H9 (cell line): ENCODE measurements at regions not wholly inside any gene's neighbourhood (a gene's known extent, or its start where the extent isn't known, plus 50 kb on each side); places are given as distances from the start of the nearest gene placed in this dataset.

Experiments used
- DNase-seq: peaks from one replicate; pipeline ENCODE4 v3.0.0-alpha.2; 2017
- H2AFZ ChIP-seq: one replicate; pipeline ENCODE4 v1.6.1; 2013; ENCODE audit warnings: mild to moderate bottlenecking, low read length, control low read depth, moderate library complexity
- H2AK5ac ChIP-seq: 2 replicates; pipeline ENCODE4 v1.6.1; 2013; ENCODE audit warnings: low read length, control low read depth, mixed read lengths; ENCODE audit not compliant: insufficient read length
- H2BK120ac ChIP-seq: one replicate; pipeline ENCODE4 v1.6.1; 2013; ENCODE audit warnings: low read depth, mild to moderate bottlenecking, low read length, control low read depth, inconsistent platforms; ENCODE audit not compliant: poor library complexity, severe bottlenecking
- H2BK12ac ChIP-seq: 2 replicates; pipeline ENCODE4 v1.6.1; 2013; ENCODE audit warnings: low read length, control low read depth, mixed read lengths, low read depth; ENCODE audit not compliant: insufficient read length
- H2BK15ac ChIP-seq: 2 replicates; pipeline ENCODE4 v1.6.1; 2013; ENCODE audit warnings: low read depth, low read length, control low read depth
- H2BK20ac ChIP-seq: one replicate; pipeline ENCODE4 v1.6.1; 2013; ENCODE audit warnings: low read depth, mild to moderate bottlenecking, low read length, control low read depth, inconsistent platforms; ENCODE audit not compliant: poor library complexity, severe bottlenecking
- H2BK5ac ChIP-seq: 2 replicates; pipeline ENCODE4 v1.6.1; 2013; ENCODE audit warnings: low read length, control low read depth, mixed read lengths; ENCODE audit not compliant: insufficient read length
- H3K14ac ChIP-seq: 2 replicates; pipeline ENCODE4 v1.6.1; 2013; ENCODE audit warnings: low read length, control low read depth; ENCODE audit not compliant: insufficient read depth
- H3K18ac ChIP-seq: 2 replicates; pipeline ENCODE4 v1.6.1; 2013; ENCODE audit warnings: low read depth, mild to moderate bottlenecking, mixed read lengths, low read length, control low read depth; ENCODE audit not compliant: insufficient read length
- H3K23ac ChIP-seq: 2 replicates; pipeline ENCODE4 v1.6.1; 2013; ENCODE audit warnings: low read length, control low read depth, mixed read lengths, low read depth; ENCODE audit not compliant: insufficient read length
- H3K23me2 ChIP-seq: 2 replicates; pipeline ENCODE4 v1.6.1; 2013; ENCODE audit warnings: low read depth, mild to moderate bottlenecking, mixed read lengths, low read length, control low read depth; ENCODE audit not compliant: insufficient read length, poor library complexity, severe bottlenecking
- H3K27ac ChIP-seq: 2 replicates; pipeline ENCODE4 v1.5.1; 2013; ENCODE audit warnings: low read length, control low read depth, mixed read lengths, low read depth; ENCODE audit not compliant: insufficient read length
- H3K27me3 ChIP-seq: 2 replicates; pipeline ENCODE4 v1.6.1; 2013; ENCODE audit warnings: low read length, control low read depth, inconsistent platforms; ENCODE audit not compliant: insufficient read depth
- H3K4ac ChIP-seq: 2 replicates; pipeline ENCODE4 v1.6.1; 2013; ENCODE audit warnings: low read depth, mild to moderate bottlenecking, control low read depth, inconsistent platforms, low read length, moderate library complexity
- H3K4me1 ChIP-seq: 2 replicates; pipeline ENCODE4 v1.6.1; 2013; ENCODE audit warnings: low read length, control low read depth, inconsistent platforms; ENCODE audit not compliant: insufficient read depth
- H3K4me2 ChIP-seq: 2 replicates; pipeline ENCODE4 v1.6.1; 2013; ENCODE audit warnings: low read length, control low read depth, mixed read lengths; ENCODE audit not compliant: insufficient read length, insufficient read depth
- H3K56ac ChIP-seq: 2 replicates; pipeline ENCODE4 v1.6.1; 2013; ENCODE audit warnings: low read depth, mild to moderate bottlenecking, mixed read lengths, low read length, control low read depth; ENCODE audit not compliant: insufficient read length
- H3K79me1 ChIP-seq: 2 replicates; pipeline ENCODE4 v1.6.1; 2013; ENCODE audit warnings: low read depth, mild to moderate bottlenecking, moderate library complexity, low read length, control low read depth, inconsistent platforms; ENCODE audit not compliant: insufficient read depth, poor library complexity, severe bottlenecking
- H3K79me2 ChIP-seq: 2 replicates; pipeline ENCODE4 v1.6.1; 2013; ENCODE audit warnings: low read length, control low read depth, inconsistent platforms; ENCODE audit not compliant: insufficient read depth
- H3K9ac ChIP-seq: 2 replicates; pipeline ENCODE4 v1.6.1; 2013; ENCODE audit warnings: low read length, control low read depth, mixed read lengths; ENCODE audit not compliant: insufficient read length; ENCODE audit errors: extremely low read depth
- H3K9me3 ChIP-seq: one replicate; pipeline ENCODE4 v1.6.1; 2013; ENCODE audit warnings: low read depth, low read length, inconsistent platforms; ENCODE audit not compliant: control insufficient read depth
- H3T11ph ChIP-seq: one replicate; pipeline ENCODE4 v1.6.1; 2013; ENCODE audit warnings: mild to moderate bottlenecking, low read length, control low read depth, inconsistent platforms
- H4K20me1 ChIP-seq: one replicate; pipeline ENCODE4 v1.6.1; 2013; ENCODE audit not compliant: control insufficient read depth, insufficient read length, insufficient read depth
- H4K5ac ChIP-seq: 2 replicates; pipeline ENCODE4 v1.6.1; 2013; ENCODE audit warnings: low read depth, mild to moderate bottlenecking, mixed read lengths, low read length, control low read depth; ENCODE audit not compliant: insufficient read length
- H4K8ac ChIP-seq: replicated peaks from 2 replicates; pipeline ENCODE4 v1.6.1; 2013; ENCODE audit warnings: low read length, control low read depth, mixed read lengths, low read depth; ENCODE audit not compliant: insufficient read length
- H4K91ac ChIP-seq: 2 replicates; pipeline ENCODE4 v1.6.1; 2013; ENCODE audit warnings: low read depth, mild to moderate bottlenecking, moderate library complexity, mixed read lengths, low read length, control low read depth; ENCODE audit not compliant: insufficient read length
- H3K27ac Mint-ChIP-seq, 3 experiments: 2 replicates in 2 of 3; 3 replicates in 1 of 3; pipeline ENCODE4 v1.8.0; 2020 to 2021; ENCODE audit warnings: mixed read lengths in 3 of 3, mild to moderate bottlenecking in 1 of 3, moderate library complexity in 1 of 3
- H3K27me3 Mint-ChIP-seq: 2 replicates; pipeline ENCODE4 v1.8.0; 2021; ENCODE audit warnings: low read depth, mild to moderate bottlenecking, moderate library complexity, mixed read lengths
- H3K36me3 Mint-ChIP-seq, 3 experiments: 2 replicates in 2 of 3; 3 replicates in 1 of 3; pipeline ENCODE4 v1.8.0; 2020 to 2021; ENCODE audit warnings: low read depth in 3 of 3, mixed read lengths in 3 of 3; ENCODE audit not compliant: insufficient read depth in 1 of 3
- H3K4me1 Mint-ChIP-seq, 2 experiments: 2 replicates each; pipeline ENCODE4 v1.8.0; 2020; ENCODE audit warnings: mixed read lengths in 2 of 2
- H3K4me3 Mint-ChIP-seq, 2 experiments: 2 replicates in 1 of 2; 3 replicates in 1 of 2; pipeline ENCODE4 v1.8.0; 2020 to 2021; ENCODE audit warnings: mild to moderate bottlenecking in 2 of 2, mixed read lengths in 2 of 2, moderate library complexity in 1 of 2
- H3K9me3 Mint-ChIP-seq, 2 experiments: 2 replicates in 1 of 2; 3 replicates in 1 of 2; pipeline ENCODE4 v1.8.0; 2020; ENCODE audit warnings: mild to moderate bottlenecking in 2 of 2, mixed read lengths in 2 of 2, moderate library complexity in 1 of 2
- WGBS: extraction: QIAGEN DNeasy Blood & Tissue Kit; methylation state at CpG from one replicate; pipeline ENCODE4 v1.1.7; 2013; ENCODE audit warnings: missing lambda C conversion rate, low lambda C conversion rate, mixed read lengths; ENCODE audit not compliant: insufficient read length; ENCODE audit errors: extremely low coverage; 5-methylcytosine and 5-hydroxymethylcytosine counted together
- TF ChIP-seq, protein P1 (sequence below): fragments of 200-600 bp; sonication (generic); conservative IDR thresholded peaks from 3 replicates; pipeline ENCODE4 v1.8.0; 2021; ENCODE audit warnings: antibody characterized with exemption, mild to moderate bottlenecking

DNA sequence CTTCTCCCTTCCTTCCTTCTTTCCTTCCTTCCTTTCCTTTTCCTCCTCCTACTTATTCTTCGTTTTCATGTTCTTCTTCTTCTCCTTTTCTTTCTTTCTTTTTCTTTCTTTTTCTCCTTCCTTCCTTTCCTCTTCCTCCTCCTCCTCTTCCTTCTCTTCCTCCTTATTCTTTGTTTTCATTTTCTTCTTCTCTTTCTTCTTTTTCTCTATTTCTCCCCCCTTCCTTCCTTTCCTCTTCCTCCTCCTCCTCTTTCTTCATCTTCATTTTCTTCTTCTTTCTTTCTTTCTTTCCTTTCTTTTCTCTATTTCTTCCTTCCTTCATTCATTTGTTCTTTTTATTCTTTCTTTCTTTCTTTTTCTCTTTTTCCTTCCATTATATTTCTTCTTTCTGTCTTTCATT, 671.6 kb downstream of the IQCM start:
- Histone ChIP-seq H3K18ac (no peak overlapping the region), H2BK20ac (no peak overlapping the region), H3K23me2 (no peaks in the 10 kb centered on the region), H4K20me1 (no peaks in the 10 kb centered on the region), H2BK120ac (no peak overlapping the region), H2BK12ac (no peak overlapping the region), H3T11ph (no peak overlapping the region), H2BK5ac (no peak overlapping the region), H3K4me1 (no peaks in the 10 kb centered on the region), H4K91ac (no peak overlapping the region), H3K56ac (no peak overlapping the region), H3K23ac (no peak overlapping the region), H3K4me2 (no peak overlapping the region), H3K9me3 (no peaks in the 10 kb centered on the region), H4K8ac (no peak overlapping the region), H2BK15ac (no peak overlapping the region), H2AK5ac (no peak overlapping the region), H2AFZ (no peak overlapping the region), H3K79me2 (no peaks in the 10 kb centered on the region), H3K14ac (no peak overlapping the region), H3K9ac (no peak overlapping the region), H3K27ac (no peak overlapping the region), H4K5ac (no peak overlapping the region), H3K27me3 (no peaks in the 10 kb centered on the region), H3K79me1 (no peaks in the 10 kb centered on the region), H3K4ac (no peak overlapping the region)
- TF ChIP-seq, protein P1, sequence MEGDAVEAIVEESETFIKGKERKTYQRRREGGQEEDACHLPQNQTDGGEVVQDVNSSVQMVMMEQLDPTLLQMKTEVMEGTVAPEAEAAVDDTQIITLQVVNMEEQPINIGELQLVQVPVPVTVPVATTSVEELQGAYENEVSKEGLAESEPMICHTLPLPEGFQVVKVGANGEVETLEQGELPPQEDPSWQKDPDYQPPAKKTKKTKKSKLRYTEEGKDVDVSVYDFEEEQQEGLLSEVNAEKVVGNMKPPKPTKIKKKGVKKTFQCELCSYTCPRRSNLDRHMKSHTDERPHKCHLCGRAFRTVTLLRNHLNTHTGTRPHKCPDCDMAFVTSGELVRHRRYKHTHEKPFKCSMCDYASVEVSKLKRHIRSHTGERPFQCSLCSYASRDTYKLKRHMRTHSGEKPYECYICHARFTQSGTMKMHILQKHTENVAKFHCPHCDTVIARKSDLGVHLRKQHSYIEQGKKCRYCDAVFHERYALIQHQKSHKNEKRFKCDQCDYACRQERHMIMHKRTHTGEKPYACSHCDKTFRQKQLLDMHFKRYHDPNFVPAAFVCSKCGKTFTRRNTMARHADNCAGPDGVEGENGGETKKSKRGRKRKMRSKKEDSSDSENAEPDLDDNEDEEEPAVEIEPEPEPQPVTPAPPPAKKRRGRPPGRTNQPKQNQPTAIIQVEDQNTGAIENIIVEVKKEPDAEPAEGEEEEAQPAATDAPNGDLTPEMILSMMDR: no peak
- Mint-ChIP-seq H3K27me3 (peaks cover 1% of the 10 kb centered on the region; the same call in 1 of the 2 replicates), H3K9me3 (no peaks in the 10 kb centered on the region), H3K4me3 (no peak overlapping the region), H3K4me1 (peaks cover 9 to 15% of the 10 kb centered on the region in 2 experiments), H3K36me3 (no peaks in the 10 kb centered on the region), H3K27ac (no peak overlapping the region)
- DNase-seq: no peak
- WGBS: 100% methylated on average over 1 of the region's 1 CpG
